ENCODE measurements at regions not wholly inside any gene's neighbourhood (a gene's known extent, or its start where the extent isn't known, plus 50 kb on each side); places are given as distances from the start of the nearest gene placed in this dataset.

DNA sequence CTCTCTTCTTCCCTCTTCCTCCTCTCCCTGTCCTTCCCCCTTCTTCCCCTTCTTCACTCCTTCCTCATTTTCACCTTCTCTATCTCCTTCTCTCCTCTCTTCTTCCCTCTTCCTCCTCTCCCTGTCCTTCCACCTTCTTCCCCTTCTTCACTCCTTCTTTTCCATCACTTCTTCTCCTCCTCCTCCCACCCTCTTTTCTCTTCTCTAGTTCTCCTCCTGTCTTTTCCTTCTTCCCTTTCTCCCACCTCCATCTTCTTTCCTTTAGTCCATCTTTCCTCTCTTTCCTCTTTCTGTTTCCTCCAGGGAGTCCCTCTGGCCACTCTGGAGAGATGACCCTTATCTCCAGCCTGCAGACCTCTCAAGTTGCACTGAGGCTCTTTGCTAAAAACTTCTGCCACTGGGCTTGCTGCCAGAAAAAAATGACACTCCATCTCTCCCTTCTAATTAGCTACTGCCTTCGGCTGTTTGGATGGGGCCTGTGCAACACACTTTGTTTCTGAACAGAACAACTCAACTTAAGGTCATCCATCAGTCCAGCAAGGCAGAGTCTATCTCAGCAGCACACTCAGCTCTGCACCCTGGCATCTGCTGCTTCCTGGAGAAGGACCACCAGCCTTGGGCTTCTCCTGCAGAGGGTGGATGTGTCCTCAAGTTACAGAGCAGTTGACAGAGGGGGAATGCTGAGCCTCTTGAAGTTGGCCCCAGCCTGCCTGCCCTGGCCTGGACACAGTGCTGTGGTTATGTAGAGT, 538.8 kb downstream of the MATN1 start:
- Histone ChIP-seq H3K4me3 (replicated peaks in 1 of 2; ENCODE audit: low read depth in 1 of 2, low read length in 2 of 2) (no peak overlapping the region), H4K20me1 (ENCODE audit: insufficient read depth) (no peaks in the 10 kb centered on the region), H3K27ac (ENCODE audit: low read depth, low read length) (no peak overlapping the region), H3K79me2 (ENCODE audit: insufficient read depth, low read length) (no peaks in the 10 kb centered on the region), H3K27me3 (ENCODE audit: insufficient read depth, low read length) (peaks cover 43% of the 10 kb centered on the region; the same call in 1 of the 2 replicates), H3K4me1 (ENCODE audit: control insufficient read depth in 1 of 2, insufficient read depth in 2 of 2, low read length in 2 of 2) (no peaks in the 10 kb centered on the region), H3K9me2 (ENCODE audit: insufficient read depth) (no peaks in the 10 kb centered on the region), H3K36me3 (ENCODE audit: control insufficient read depth in 1 of 2, insufficient read depth in 2 of 2, low read length in 2 of 2) (no peaks in the 10 kb centered on the region), H3K9me3 (ENCODE audit: control insufficient read depth in 1 of 2, insufficient read depth in 1 of 2, low read depth in 1 of 2, low read length in 2 of 2) (no peaks in the 10 kb centered on the region), H3K9ac (ENCODE audit: low read length) (no peak overlapping the region), H2AFZ (ENCODE audit: low read depth, low read length, poor library complexity, severe bottlenecking) (no peak overlapping the region), H3K4me2 (ENCODE audit: low read length) (no peak overlapping the region)
- no peak for TF ChIP-seq ZNF274 (IDR thresholded peaks at IDR 0.05; ENCODE audit: low read depth, low read length)
- no peak for TF ChIP-seq SIN3A (IDR thresholded peaks at IDR 0.05; ENCODE audit: low read depth)
- no peak for TF ChIP-seq ZFX (IDR thresholded peaks at IDR 0.05)
- TF ChIP-seq, protein P1, sequence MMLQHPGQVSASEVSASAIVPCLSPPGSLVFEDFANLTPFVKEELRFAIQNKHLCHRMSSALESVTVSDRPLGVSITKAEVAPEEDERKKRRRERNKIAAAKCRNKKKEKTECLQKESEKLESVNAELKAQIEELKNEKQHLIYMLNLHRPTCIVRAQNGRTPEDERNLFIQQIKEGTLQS (IDR thresholded peaks at IDR 0.05): no peak
- TF ChIP-seq, protein P2, sequence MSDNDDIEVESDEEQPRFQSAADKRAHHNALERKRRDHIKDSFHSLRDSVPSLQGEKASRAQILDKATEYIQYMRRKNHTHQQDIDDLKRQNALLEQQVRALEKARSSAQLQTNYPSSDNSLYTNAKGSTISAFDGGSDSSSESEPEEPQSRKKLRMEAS (IDR thresholded peaks at IDR 0.05): no peak
- TF ChIP-seq SRF (IDR thresholded peaks at IDR 0.05; ENCODE audit: low read depth): no peak
- no peak for TF ChIP-seq SP1 (IDR thresholded peaks at IDR 0.05; ENCODE audit: low read depth)
- no peak for TF ChIP-seq EGR1 (IDR thresholded peaks at IDR 0.05; ENCODE audit: low read depth)
- TF ChIP-seq, protein P3, sequence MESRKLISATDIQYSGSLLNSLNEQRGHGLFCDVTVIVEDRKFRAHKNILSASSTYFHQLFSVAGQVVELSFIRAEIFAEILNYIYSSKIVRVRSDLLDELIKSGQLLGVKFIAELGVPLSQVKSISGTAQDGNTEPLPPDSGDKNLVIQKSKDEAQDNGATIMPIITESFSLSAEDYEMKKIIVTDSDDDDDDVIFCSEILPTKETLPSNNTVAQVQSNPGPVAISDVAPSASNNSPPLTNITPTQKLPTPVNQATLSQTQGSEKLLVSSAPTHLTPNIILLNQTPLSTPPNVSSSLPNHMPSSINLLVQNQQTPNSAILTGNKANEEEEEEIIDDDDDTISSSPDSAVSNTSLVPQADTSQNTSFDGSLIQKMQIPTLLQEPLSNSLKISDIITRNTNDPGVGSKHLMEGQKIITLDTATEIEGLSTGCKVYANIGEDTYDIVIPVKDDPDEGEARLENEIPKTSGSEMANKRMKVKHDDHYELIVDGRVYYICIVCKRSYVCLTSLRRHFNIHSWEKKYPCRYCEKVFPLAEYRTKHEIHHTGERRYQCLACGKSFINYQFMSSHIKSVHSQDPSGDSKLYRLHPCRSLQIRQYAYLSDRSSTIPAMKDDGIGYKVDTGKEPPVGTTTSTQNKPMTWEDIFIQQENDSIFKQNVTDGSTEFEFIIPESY (IDR thresholded peaks at IDR 0.05; ENCODE audit: extremely low read depth, insufficient replicate concordance, low read length): no peak
- TF ChIP-seq CEBPB (IDR thresholded peaks at IDR 0.05; ENCODE audit: low read depth): no peak
- no peak for TF ChIP-seq EZH2phosphoT487 (IDR thresholded peaks at IDR 0.05; ENCODE audit: borderline replicate concordance)
- no peak for TF ChIP-seq FOSL1 (IDR thresholded peaks at IDR 0.05; ENCODE audit: low read depth)
- TF ChIP-seq POLR2AphosphoS5 (IDR thresholded peaks at IDR 0.05; ENCODE audit: low read depth, low read length): no peak
- TF ChIP-seq, protein P4, sequence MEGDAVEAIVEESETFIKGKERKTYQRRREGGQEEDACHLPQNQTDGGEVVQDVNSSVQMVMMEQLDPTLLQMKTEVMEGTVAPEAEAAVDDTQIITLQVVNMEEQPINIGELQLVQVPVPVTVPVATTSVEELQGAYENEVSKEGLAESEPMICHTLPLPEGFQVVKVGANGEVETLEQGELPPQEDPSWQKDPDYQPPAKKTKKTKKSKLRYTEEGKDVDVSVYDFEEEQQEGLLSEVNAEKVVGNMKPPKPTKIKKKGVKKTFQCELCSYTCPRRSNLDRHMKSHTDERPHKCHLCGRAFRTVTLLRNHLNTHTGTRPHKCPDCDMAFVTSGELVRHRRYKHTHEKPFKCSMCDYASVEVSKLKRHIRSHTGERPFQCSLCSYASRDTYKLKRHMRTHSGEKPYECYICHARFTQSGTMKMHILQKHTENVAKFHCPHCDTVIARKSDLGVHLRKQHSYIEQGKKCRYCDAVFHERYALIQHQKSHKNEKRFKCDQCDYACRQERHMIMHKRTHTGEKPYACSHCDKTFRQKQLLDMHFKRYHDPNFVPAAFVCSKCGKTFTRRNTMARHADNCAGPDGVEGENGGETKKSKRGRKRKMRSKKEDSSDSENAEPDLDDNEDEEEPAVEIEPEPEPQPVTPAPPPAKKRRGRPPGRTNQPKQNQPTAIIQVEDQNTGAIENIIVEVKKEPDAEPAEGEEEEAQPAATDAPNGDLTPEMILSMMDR (IDR thresholded peaks at IDR 0.05 in 2 of 3, conservative IDR thresholded peaks at IDR 0.05 in 1 of 3; ENCODE audit: borderline replicate concordance in 1 of 3, insufficient read depth in 1 of 3, low read depth in 2 of 3, low read length in 2 of 3): no peak
- TF ChIP-seq JUND (IDR thresholded peaks at IDR 0.05): no peak
- ChIA-PET RAD21 (ENCODE audit: low non-redundant PET in 1 of 2, low total read pairs in 2 of 2, uncharacterized antibody in 2 of 2, unreplicated experiment in 2 of 2) (no interaction called here), POLR2A (no interaction called here), CTCF (no interaction called here)
- no TSS peak for BruUV-seq (replicated peaks)
- no peak for DNase-seq (ENCODE audit: low read depth, low spot score)
- intact Hi-C loops (cut with micrococcal nuclease): no loop called here
- no peak for ATAC-seq

All from HCT116 (cell line).